NCI-H526 treated with DMSO at 0.1 percent for 48 hours (cell line): ENCODE measurements at regions not wholly inside any gene's neighbourhood (a gene's known extent, or its start where the extent isn't known, plus 50 kb on each side); places are given as distances from the start of the nearest gene placed in this dataset.

ENCODE experiments used
- DNase-seq: peaks from one replicate; lab custom pipeline; 2025; lab: John Stamatoyannopoulos, UW

DNA sequence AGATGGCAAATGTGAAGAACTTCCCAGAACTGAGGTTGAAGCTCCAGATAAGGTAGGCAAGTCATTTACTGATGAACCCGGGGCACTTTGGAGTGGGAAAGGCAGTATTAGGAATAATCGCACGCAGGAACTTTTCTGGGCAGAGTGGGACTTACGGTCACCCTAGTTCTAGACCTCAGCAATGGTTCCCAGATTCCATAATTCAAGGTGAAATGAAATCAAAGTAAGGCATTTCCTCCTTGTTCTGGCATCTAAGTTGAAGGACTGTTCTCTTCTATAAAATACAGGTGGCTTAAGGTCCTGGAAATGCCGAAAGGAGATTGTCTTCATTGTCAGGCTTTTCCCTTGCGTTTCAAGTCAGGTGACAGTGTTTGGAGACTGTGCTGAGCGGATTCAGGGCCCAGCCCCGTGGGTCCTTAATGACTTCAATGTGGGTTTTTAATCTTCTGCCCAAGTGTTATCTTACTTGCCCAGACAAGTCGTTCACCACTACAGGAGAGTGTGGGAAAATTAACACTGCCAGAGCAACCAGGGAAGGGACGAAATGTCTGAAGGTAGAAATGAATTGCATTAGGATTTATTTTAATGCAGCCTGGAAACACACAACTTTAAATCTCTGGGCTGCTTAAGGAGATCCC, 52.1 kb upstream of the STOX2 start:
- DNase-seq, result no peak

DNA sequence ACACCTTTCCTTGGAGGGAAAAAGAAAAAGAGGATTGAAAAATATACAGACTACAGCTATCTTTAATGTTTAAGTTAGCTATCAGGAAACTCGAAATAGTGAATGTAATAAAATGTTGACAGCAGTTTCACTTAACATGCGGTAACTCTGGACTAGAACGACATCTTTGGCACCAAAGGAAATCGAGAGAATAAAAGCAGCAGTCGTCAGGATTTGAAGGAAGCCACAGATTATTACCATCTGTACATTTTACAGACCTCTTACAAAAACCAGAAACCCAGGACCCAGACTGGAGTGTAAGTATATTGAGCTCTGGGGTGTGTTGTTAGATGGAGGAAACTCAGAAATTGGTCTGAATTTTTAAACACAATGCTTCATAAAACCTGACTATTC, 51.6 kb upstream of the STOX2 start:
- no peak for DNase-seq
